Keratinocyte (primary cell): ENCODE measurements at regions not wholly inside any gene's neighbourhood (a gene's known extent, or its start where the extent isn't known, plus 50 kb on each side); places are given as distances from the start of the nearest gene placed in this dataset.

Experiments
- DNase-seq: peaks from one replicate; pipeline ENCODE4 v3.0.0-alpha.2; 2011; ENCODE audit warnings: low read depth, missing footprints, low spot score
- FAIRE-seq: peaks from 2 replicates; lab custom pipeline; 2011; peaks lifted over from hg19 to GRCh38; lab: Jason Lieb, UNC
- H2AFZ ChIP-seq: 2 replicates; pipeline ENCODE4 v1.6.0; 2012; ENCODE audit warnings: low read length, control low read depth, inconsistent platforms; ENCODE audit not compliant: control insufficient read depth
- H3K27ac ChIP-seq: 2 replicates; pipeline ENCODE4 v1.5.1; 2011; ENCODE audit warnings: low read length; ENCODE audit not compliant: control insufficient read depth, insufficient read depth
- H3K27me3 ChIP-seq: 3 replicates; pipeline ENCODE4 v1.6.0; 2011; ENCODE audit warnings: low read length; ENCODE audit not compliant: control insufficient read depth, insufficient read depth; ENCODE audit errors: extremely low read depth
- H3K36me3 ChIP-seq, 2 experiments: 2 replicates in 1 of 2; 3 replicates in 1 of 2; pipeline ENCODE4 v1.5.1; 2011; ENCODE audit warnings: low read length in 2 of 2, mild to moderate bottlenecking in 1 of 2; ENCODE audit not compliant: control insufficient read depth in 2 of 2, insufficient read depth in 2 of 2; ENCODE audit errors: extremely low read depth in 1 of 2
- H3K4me1 ChIP-seq: 3 replicates; pipeline ENCODE4 v1.5.1; 2011; ENCODE audit warnings: low read length; ENCODE audit not compliant: control insufficient read depth, insufficient read depth; ENCODE audit errors: extremely low read depth
- H3K4me2 ChIP-seq: 3 replicates; pipeline ENCODE4 v1.6.0; 2011; ENCODE audit warnings: low read depth, low read length; ENCODE audit not compliant: control insufficient read depth, insufficient read depth; ENCODE audit errors: extremely low read depth
- H3K4me3 ChIP-seq, 3 experiments: fragments of 200-600 bp in 1 of 3; sonication (generic) in 1 of 3; 2 replicates in 2 of 3; 3 replicates in 1 of 3; pipeline ENCODE4 v1.5.1; 2011 to 2016; ENCODE audit warnings: low read length in 3 of 3, mild to moderate bottlenecking in 3 of 3, control low read depth in 2 of 3, inconsistent platforms in 1 of 3, low read depth in 1 of 3, mixed read lengths in 1 of 3, mixed run types in 1 of 3, moderate library complexity in 1 of 3; ENCODE audit not compliant: control insufficient read depth in 2 of 3, insufficient read depth in 2 of 3; ENCODE audit errors: extremely low read depth in 1 of 3
- H3K79me2 ChIP-seq: 2 replicates; pipeline ENCODE4 v1.6.0; 2012; ENCODE audit warnings: low read length; ENCODE audit not compliant: control insufficient read depth, insufficient read depth
- H3K9ac ChIP-seq: 3 replicates; pipeline ENCODE4 v1.6.0; 2011; ENCODE audit warnings: low read length; ENCODE audit not compliant: control insufficient read depth, insufficient read depth; ENCODE audit errors: extremely low read depth
- H3K9me1 ChIP-seq: 3 replicates; pipeline ENCODE4 v1.6.0; 2011; ENCODE audit warnings: low read length; ENCODE audit not compliant: control insufficient read depth, insufficient read depth; ENCODE audit errors: extremely low read depth
- H3K9me3 ChIP-seq: 2 replicates; pipeline ENCODE4 v1.5.1; 2012; ENCODE audit warnings: low read depth, low read length; ENCODE audit not compliant: control insufficient read depth
- H4K20me1 ChIP-seq: 3 replicates; pipeline ENCODE4 v1.6.0; 2011; ENCODE audit warnings: low read length; ENCODE audit not compliant: control insufficient read depth, insufficient read depth; ENCODE audit errors: extremely low read depth
- CTCF ChIP-seq, 3 experiments: IDR thresholded peaks in 1 of 3; conservative IDR thresholded peaks in 1 of 3; optimal IDR thresholded peaks in 1 of 3; 2 replicates in 2 of 3; 3 replicates in 1 of 3; pipeline versions ENCODE3 to v1.5.1; 2011; ENCODE audit warnings: low read length in 3 of 3, mild to moderate bottlenecking in 3 of 3, moderate library complexity in 2 of 3, control low read depth in 1 of 3, inconsistent platforms in 1 of 3; ENCODE audit not compliant: insufficient read depth in 2 of 3; ENCODE audit errors: extremely low read depth in 1 of 3
- EZH2 ChIP-seq: IDR thresholded peaks from one replicate; pipeline ENCODE4 v1.6.1; 2012; ENCODE audit warnings: inconsistent platforms, mild to moderate bottlenecking, low read length, moderate library complexity
- dilution Hi-C: fragments of 300-500 bp; cut with MboI; formaldehyde crosslinking; loops from one replicate; pipeline ENCODE4 v1.7.0; 2020; ENCODE audit warnings: low sequenced_read_pairs; ENCODE audit not compliant: extremely low pct_ligation_motif_present

GRCh38 chr2:176399074-176399598, 129.9 kb downstream of the MTX2 start:
- Histone ChIP-seq H3K4me3 (no peak overlapping the region), H3K36me3 (no peaks in the 10 kb centered on the region), H3K79me2 (no peaks in the 10 kb centered on the region), H2AFZ (no peak overlapping the region), H4K20me1 (no peaks in the 10 kb centered on the region), H3K9me3 (no peaks in the 10 kb centered on the region), H3K9ac (no peak overlapping the region), H3K9me1 (no peaks in the 10 kb centered on the region), H3K4me2 (no peak overlapping the region), H3K4me1 (no peaks in the 10 kb centered on the region), H3K27me3 (no peaks in the 10 kb centered on the region), H3K27ac (no peak overlapping the region)
- TF ChIP-seq CTCF (optimal IDR thresholded peaks at IDR 0.05 in 1 of 3, IDR thresholded peaks at IDR 0.05 in 1 of 3, conservative IDR thresholded peaks at IDR 0.05 in 1 of 3; ENCODE audit: extremely low read depth in 1 of 3, insufficient read depth in 2 of 3, low read length in 3 of 3) = no peak
- DNase-seq (no peak), FAIRE-seq (no peak)
- dilution Hi-C loops = no loop called here

GRCh38 chr2:176405477-176405876, 136.2 kb downstream of the MTX2 start:
- Histone ChIP-seq H3K79me2 (no peaks in the 10 kb centered on the region), H2AFZ (no peak overlapping the region), H3K9me1 (no peaks in the 10 kb centered on the region), H3K27ac (no peak overlapping the region), H4K20me1 (no peaks in the 10 kb centered on the region), H3K4me3 (no peak overlapping the region), H3K36me3 (no peaks in the 10 kb centered on the region), H3K9ac (no peak overlapping the region), H3K4me1 (no peaks in the 10 kb centered on the region), H3K9me3 (no peaks in the 10 kb centered on the region), H3K27me3 (no peaks in the 10 kb centered on the region), H3K4me2 (no peak overlapping the region)
- no peak for TF ChIP-seq CTCF (optimal IDR thresholded peaks at IDR 0.05 in 1 of 3, IDR thresholded peaks at IDR 0.05 in 1 of 3, conservative IDR thresholded peaks at IDR 0.05 in 1 of 3; ENCODE audit: extremely low read depth in 1 of 3, insufficient read depth in 2 of 3, low read length in 3 of 3)
- no peak for TF ChIP-seq EZH2
- dilution Hi-C loops = no loop called here
- FAIRE-seq (no peak), DNase-seq (no peak)
